ENCODE measurements at regions not wholly inside any gene's neighbourhood (a gene's known extent, or its start where the extent isn't known, plus 50 kb on each side); places are given as distances from the start of the nearest gene placed in this dataset.

DNA sequence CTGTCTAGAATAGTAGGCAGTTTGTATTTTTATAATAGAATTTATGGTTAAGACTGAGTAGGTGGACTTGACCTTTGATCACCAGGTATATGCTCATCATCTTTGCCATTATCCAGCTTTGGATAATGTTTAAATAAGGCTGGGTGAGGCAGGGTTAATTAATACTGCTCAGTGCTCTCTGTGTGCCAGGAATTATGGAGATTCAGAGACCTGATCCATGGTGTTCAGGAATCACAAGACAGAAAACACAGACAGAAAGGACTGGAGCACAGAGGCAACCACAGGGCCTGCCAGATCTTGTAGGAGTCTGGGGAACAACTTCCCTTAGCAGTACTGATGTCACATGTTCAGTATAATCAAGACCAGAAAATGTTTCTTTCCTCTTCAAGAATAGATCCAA lies 186.3 kb upstream of the ADCY2 start:
- TF ChIP-seq, protein P1, sequence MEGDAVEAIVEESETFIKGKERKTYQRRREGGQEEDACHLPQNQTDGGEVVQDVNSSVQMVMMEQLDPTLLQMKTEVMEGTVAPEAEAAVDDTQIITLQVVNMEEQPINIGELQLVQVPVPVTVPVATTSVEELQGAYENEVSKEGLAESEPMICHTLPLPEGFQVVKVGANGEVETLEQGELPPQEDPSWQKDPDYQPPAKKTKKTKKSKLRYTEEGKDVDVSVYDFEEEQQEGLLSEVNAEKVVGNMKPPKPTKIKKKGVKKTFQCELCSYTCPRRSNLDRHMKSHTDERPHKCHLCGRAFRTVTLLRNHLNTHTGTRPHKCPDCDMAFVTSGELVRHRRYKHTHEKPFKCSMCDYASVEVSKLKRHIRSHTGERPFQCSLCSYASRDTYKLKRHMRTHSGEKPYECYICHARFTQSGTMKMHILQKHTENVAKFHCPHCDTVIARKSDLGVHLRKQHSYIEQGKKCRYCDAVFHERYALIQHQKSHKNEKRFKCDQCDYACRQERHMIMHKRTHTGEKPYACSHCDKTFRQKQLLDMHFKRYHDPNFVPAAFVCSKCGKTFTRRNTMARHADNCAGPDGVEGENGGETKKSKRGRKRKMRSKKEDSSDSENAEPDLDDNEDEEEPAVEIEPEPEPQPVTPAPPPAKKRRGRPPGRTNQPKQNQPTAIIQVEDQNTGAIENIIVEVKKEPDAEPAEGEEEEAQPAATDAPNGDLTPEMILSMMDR (IDR thresholded peaks at IDR 0.05; ENCODE audit: extremely low read depth, insufficient read depth, missing control alignments), result no peak
- DNase-seq (ENCODE audit: low spot score), result no peak
- in situ Hi-C loops (cut with MboI; ENCODE audit: low pct_unique_long_range_greater_than_20kb, low sequenced_read_pairs, unreplicated experiment), result no loop called here

DNA sequence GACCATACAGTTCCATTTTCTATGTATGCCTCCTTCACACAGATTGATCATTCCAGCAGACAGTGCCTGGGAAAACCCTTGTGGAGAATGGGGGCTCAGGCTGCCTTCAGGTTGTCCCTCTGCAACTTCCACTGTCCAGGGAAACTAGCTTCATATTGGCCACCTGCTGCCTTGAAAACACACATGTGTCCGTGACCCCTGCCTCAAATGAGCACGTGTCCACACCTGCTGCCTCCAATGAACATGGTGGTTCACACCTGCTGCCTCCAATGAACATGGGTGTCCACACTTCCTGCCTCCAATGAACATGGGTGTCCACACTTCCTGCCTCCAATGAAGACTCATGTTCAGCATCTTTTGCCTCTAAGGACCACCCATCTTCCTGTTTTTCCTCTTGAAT lies 185.4 kb upstream of the ADCY2 start:
- TF ChIP-seq, protein P1 (IDR thresholded peaks at IDR 0.05; ENCODE audit: extremely low read depth, insufficient read depth, missing control alignments), result no peak
- in situ Hi-C loops (cut with MboI; ENCODE audit: low pct_unique_long_range_greater_than_20kb, low sequenced_read_pairs, unreplicated experiment), result no loop called here
- no peak for DNase-seq (ENCODE audit: low spot score)

DNA sequence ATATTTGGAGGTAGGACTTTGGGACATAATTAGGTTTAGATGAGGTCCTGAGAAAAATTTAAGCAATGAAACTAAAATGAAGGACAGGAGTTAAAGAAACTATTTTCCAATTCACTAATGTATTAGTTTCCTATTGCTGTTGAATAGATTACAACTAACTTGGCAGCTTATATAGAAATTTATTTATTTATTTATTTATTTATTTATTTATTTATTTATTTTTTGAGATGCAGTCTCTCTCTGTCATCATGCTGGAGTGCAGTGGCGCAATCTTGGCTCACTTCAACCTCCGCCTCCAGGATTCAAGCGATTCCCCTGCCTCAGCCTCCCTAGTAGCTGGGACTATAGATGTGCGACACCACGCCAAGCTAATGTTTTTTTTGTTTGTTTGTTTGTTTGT lies 182.4 kb upstream of the ADCY2 start:
- DNase-seq (ENCODE audit: low spot score), result no peak
- in situ Hi-C loops (cut with MboI; ENCODE audit: low pct_unique_long_range_greater_than_20kb, low sequenced_read_pairs, unreplicated experiment), result no loop called here
- TF ChIP-seq, protein P1 (IDR thresholded peaks at IDR 0.05; ENCODE audit: extremely low read depth, insufficient read depth, missing control alignments), result no peak

DNA sequence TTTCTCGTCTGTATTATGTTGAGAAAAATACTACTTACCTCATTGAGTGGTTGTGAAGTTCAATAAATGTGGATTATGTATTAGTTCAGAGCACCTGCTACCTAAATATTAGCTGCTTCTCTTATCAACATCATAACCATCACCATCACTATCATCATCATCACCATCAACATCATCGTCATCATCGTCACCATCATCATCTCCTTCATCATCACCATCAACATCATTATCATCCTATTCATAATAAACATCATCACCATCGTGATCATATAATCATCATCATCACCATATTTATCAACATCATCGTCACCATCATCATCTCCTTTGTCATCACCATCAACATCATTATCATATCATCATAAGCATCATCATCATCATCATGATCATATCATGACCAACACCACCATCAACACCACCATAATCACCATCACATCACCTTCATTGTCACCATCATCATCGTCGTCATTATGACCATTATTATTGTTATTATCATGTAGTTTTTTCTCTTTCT lies 181.0 kb upstream of the ADCY2 start:
- in situ Hi-C loops (cut with MboI; ENCODE audit: low pct_unique_long_range_greater_than_20kb, low sequenced_read_pairs, unreplicated experiment), result no loop called here
- TF ChIP-seq, protein P1 (IDR thresholded peaks at IDR 0.05; ENCODE audit: extremely low read depth, insufficient read depth, missing control alignments), result no peak
- no peak for DNase-seq (ENCODE audit: low spot score)

DNA sequence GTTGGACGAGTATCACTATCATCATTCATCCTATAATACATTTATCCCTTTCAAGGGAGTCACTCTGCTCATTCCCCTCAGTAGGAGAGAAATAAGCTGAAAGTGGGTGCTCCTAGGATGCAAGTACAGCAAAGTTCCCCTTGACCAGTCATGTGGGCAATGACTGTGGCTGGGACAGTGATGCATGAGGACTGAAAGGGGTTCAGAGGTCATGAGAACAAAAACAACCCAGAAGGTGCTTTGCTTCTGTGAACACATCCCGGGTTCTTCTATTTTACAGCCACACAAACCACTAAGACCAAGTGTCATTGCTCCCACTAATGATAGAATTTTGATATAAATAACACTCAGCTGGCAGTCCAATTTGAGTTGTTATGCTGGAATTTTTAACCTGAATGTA lies 177.8 kb upstream of the ADCY2 start:
- TF ChIP-seq, protein P1 (IDR thresholded peaks at IDR 0.05; ENCODE audit: extremely low read depth, insufficient read depth, missing control alignments), result no peak
- no peak for DNase-seq (ENCODE audit: low spot score)
- in situ Hi-C loops (cut with MboI; ENCODE audit: low pct_unique_long_range_greater_than_20kb, low sequenced_read_pairs, unreplicated experiment), result no loop called here

DNA sequence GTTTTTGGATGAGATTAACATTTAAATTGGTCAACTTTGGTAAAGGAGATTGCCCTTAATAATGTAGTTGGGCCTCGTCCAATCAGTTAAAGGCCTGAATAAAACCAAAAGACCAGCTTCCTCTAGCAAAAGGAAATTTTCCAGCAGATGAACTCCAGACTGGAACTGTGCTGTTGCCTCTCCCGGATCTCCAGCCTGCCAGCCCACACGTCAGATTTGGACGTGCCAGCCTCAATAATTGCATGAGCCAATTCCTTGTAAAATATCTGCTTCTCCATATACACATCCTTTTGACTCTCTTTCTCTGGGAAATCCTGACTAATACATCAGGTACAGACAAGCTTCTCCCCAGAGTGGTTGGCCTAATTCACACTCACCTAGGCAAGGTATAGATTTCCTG lies 175.8 kb upstream of the ADCY2 start:
- no peak for DNase-seq (ENCODE audit: low spot score)
- TF ChIP-seq, protein P1 (IDR thresholded peaks at IDR 0.05; ENCODE audit: extremely low read depth, insufficient read depth, missing control alignments), result no peak
- in situ Hi-C loops (cut with MboI; ENCODE audit: low pct_unique_long_range_greater_than_20kb, low sequenced_read_pairs, unreplicated experiment), result no loop called here

DNA sequence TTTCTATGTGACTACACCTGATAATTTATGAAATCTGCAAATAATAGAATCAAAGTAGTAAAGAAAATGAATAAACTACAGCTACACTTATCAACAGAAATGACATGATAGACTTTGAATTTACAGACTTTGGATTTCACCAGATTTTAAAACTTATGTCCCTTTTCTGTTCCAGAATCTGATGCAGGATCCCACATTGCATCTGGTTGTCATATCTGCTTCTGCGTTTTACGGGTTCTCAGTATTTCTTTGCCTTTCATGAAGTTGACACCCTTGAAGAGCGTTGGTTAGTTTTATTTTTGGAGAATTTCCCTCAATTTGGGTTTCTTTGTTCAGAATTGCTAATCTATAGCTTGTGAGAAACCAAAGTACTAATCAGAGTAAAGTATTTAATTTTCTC lies 174.9 kb upstream of the ADCY2 start:
- in situ Hi-C loops (cut with MboI; ENCODE audit: low pct_unique_long_range_greater_than_20kb, low sequenced_read_pairs, unreplicated experiment), result no loop called here
- DNase-seq (ENCODE audit: low spot score), result no peak
- TF ChIP-seq, protein P1 (IDR thresholded peaks at IDR 0.05; ENCODE audit: extremely low read depth, insufficient read depth, missing control alignments), result no peak

Data from GM13977 (cell line).